HEK293T (cell line): ENCODE measurements at regions not wholly inside any gene's neighbourhood (a gene's known extent, or its start where the extent isn't known, plus 50 kb on each side); places are given as distances from the start of the nearest gene placed in this dataset.

Experiments
- FOXA1 ChIP-seq: fragments of 450-650 bp; IDR thresholded peaks from 2 replicates; pipeline ENCODE4 v1.6.1; 2016; ENCODE audit warnings: mild to moderate bottlenecking
- HDGF ChIP-seq: fragments of 450-650 bp; IDR thresholded peaks from 2 replicates; pipeline ENCODE4 v1.6.1; 2017; ENCODE audit warnings: antibody characterized with exemption, borderline replicate concordance

GRCh38 chr3:193805448-193805847 lies 212.4 kb downstream of the OPA1 start:
- TF ChIP-seq HDGF (no peak), FOXA1 (no peak)
